ENCODE measurements at regions not wholly inside any gene's neighbourhood (a gene's known extent, or its start where the extent isn't known, plus 50 kb on each side); places are given as distances from the start of the nearest gene placed in this dataset.

DNA sequence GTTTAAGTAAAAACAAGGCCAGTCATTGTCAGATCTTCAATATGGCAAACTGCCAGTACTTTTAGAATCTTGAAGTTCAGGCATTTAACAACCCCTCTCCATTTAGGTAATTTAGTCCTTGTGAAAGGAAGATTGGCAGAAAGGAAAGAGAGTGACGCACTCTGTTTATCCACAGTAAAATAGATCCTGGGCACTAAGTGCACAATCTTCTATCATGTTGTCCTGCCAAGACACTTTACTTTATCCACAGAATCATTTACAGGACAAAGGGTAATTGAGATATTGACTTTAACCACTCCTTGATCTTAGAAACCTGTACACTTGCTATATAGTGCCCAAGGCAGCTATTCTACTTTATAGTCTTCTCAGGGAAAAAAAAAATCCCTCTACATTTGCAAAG, 786.4 kb upstream of the SLITRK1 start:
- no peaks in the 10 kb centered on the region for H3K4me1 ChIP-seq
- DNase-seq = no peak
- intact Hi-C loops (cut with DNase I; ENCODE audit: low total_unique reads) = no loop called here
- no peaks in the 10 kb centered on the region for H3K36me3 ChIP-seq
- H3K9me3 ChIP-seq = no peaks in the 10 kb centered on the region
- H3K27me3 ChIP-seq = no peaks in the 10 kb centered on the region
- H3K27ac ChIP-seq = no peak overlapping the region
- in situ Hi-C loops (cut with MboI; ENCODE audit: low sequenced_read_pairs in 4 of 4) = no loop called here
- no peak for TF ChIP-seq POLR2A (IDR thresholded peaks at IDR 0.05)
- TF ChIP-seq CTCF (IDR thresholded peaks at IDR 0.05 in 4 of 5, conservative IDR thresholded peaks at IDR 0.05 in 1 of 5) = no peak
- no peak for ATAC-seq
- H3K4me3 ChIP-seq = no peak overlapping the region

- Histone ChIP-seq H3K27me3 (no peaks in the 10 kb centered on the region), H3K27ac (no peak overlapping the region), H3K4me3 (no peak overlapping the region), H3K9me3 (no peaks in the 10 kb centered on the region), H3K4me1 (no peaks in the 10 kb centered on the region), H3K36me3 (no peaks in the 10 kb centered on the region)
- no peak for DNase-seq
- TF ChIP-seq POLR2A (IDR thresholded peaks at IDR 0.05) = no peak
- TF ChIP-seq CTCF (IDR thresholded peaks at IDR 0.05 in 4 of 5, conservative IDR thresholded peaks at IDR 0.05 in 1 of 5) = no peak
- in situ Hi-C loops (cut with MboI; ENCODE audit: low sequenced_read_pairs in 4 of 4) = no loop called here
- intact Hi-C loops (cut with DNase I; ENCODE audit: low total_unique reads) = no loop called here
- ATAC-seq = no peak
Measured at GRCh38 chr13:84662491-84662890, 780.2 kb upstream of the SLITRK1 start.

GRCh38 chr13:84661718-84662117, 779.4 kb upstream of the SLITRK1 start:
- no peak for ATAC-seq

DNA sequence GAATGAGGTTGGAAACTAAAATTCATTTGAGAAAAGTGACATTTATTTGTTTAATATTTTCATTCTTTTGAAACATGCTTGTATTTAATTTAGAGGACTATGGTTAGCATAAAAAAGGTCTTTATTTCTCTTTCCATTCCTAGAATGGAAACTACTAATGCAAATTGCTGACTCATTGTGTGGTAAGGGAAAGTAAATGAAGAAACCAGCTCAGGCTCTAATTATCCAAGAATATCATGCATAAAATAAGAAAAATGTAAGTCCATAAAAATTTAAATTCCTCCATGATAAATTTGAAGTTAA, 777.0 kb upstream of the SLITRK1 start:
- DNase-seq = no peak
- H3K27ac ChIP-seq = no peak overlapping the region
- H3K9me3 ChIP-seq = no peaks in the 10 kb centered on the region
- TF ChIP-seq CTCF (IDR thresholded peaks at IDR 0.05 in 4 of 5, conservative IDR thresholded peaks at IDR 0.05 in 1 of 5) (no peak), POLR2A (IDR thresholded peaks at IDR 0.05) (no peak)
- no peaks in the 10 kb centered on the region for H3K27me3 ChIP-seq
- in situ Hi-C loops (cut with MboI; ENCODE audit: low sequenced_read_pairs in 4 of 4) = no loop called here
- H3K4me1 ChIP-seq = no peaks in the 10 kb centered on the region
- H3K36me3 ChIP-seq = no peaks in the 10 kb centered on the region
- intact Hi-C loops (cut with DNase I; ENCODE audit: low total_unique reads) = no loop called here
- H3K4me3 ChIP-seq = no peak overlapping the region
- ATAC-seq = no peak

More at GRCh38 chr13:84661718-84662117, 779.4 kb upstream of the SLITRK1 start:
- Histone ChIP-seq H3K9me3 (no peaks in the 10 kb centered on the region), H3K27ac (no peak overlapping the region), H3K4me1 (no peaks in the 10 kb centered on the region), H3K36me3 (no peaks in the 10 kb centered on the region), H3K4me3 (no peak overlapping the region), H3K27me3 (no peaks in the 10 kb centered on the region)
- intact Hi-C loops (cut with DNase I; ENCODE audit: low total_unique reads) (no loop called here), in situ Hi-C loops (cut with MboI; ENCODE audit: low sequenced_read_pairs in 4 of 4) (no loop called here)
- DNase-seq = no peak
- no peak for TF ChIP-seq CTCF (IDR thresholded peaks at IDR 0.05 in 4 of 5, conservative IDR thresholded peaks at IDR 0.05 in 1 of 5)
- TF ChIP-seq POLR2A (IDR thresholded peaks at IDR 0.05) = no peak

DNA sequence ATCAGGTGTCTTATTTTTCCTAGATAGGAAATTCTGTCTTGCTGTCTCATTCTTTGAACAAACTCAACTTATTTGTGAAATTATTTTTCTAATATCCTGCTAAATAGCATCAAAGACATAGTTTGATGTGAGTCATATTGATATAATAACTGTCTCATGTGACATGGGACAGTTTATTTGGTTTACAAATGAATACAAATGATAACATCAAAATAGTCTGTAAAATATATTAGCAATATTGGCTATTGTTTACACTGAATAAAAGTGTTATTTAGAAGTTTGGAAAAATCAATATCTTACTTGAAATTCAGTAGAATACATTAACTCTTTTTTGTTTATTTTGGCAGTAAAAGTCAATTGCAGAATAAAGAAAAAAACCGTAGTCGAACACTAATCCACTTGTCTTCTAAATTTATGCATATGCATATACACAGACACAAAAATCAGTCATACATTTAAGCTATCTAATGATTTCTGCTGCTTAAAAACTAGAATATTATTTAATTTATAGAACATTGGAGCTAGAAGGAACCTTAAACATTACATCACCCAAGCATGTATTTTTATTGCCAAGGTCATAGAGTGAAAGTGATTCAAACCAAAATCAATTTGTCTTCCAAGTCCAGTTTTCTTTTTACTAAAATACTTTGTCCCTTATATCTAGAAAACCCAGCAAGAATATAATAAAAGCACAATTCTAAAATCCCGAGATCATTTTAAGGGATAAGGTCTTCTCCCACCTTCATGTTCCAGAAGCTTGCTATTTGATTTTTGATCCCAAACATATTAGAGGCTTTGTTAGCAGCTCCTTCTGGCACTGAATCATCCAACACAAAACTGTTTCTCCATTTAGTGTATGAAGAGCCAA, 776.5 kb upstream of the SLITRK1 start:
- Histone ChIP-seq H3K4me3 (no peak overlapping the region), H3K27me3 (no peaks in the 10 kb centered on the region), H3K27ac (no peak overlapping the region), H3K36me3 (no peaks in the 10 kb centered on the region), H3K9me3 (no peaks in the 10 kb centered on the region), H3K4me1 (no peaks in the 10 kb centered on the region)
- DNase-seq = no peak
- intact Hi-C loops (cut with DNase I; ENCODE audit: low total_unique reads) = no loop called here
- in situ Hi-C loops (cut with MboI; ENCODE audit: low sequenced_read_pairs in 4 of 4) = no loop called here
- TF ChIP-seq CTCF (IDR thresholded peaks at IDR 0.05 in 4 of 5, conservative IDR thresholded peaks at IDR 0.05 in 1 of 5) (no peak), POLR2A (IDR thresholded peaks at IDR 0.05) (no peak)
- no peak for ATAC-seq
